ENCODE measurements at regions not wholly inside any gene's neighbourhood (a gene's known extent, or its start where the extent isn't known, plus 50 kb on each side); places are given as distances from the start of the nearest gene placed in this dataset.

DNA sequence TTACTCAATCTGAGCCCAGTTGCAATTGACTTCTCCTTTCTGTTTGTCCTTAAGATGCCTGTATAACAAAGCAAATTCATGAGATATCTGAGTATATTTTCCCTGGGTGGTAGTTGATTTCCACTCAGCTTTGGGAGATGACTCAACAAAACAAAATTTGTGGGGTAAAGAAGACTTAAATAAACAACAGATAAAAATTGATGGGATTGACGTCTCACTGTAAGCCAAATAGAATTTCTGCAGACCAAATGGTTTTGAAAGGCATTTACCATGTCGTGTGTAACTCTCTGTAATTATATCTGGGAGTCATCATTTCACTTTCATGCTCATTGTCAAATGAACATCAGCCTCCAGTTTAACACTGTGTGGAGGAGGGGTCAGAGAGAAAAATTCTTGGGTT lies 255.4 kb upstream of the MYO3A start:
- no peaks in the 10 kb centered on the region for H3K9me3 ChIP-seq
- WGBS, 3 donors = 15 to 34% (median 16%) methylated on average over 2 of the region's 2 CpGs
- no peaks in the 10 kb centered on the region for H3K36me3 ChIP-seq
- TF ChIP-seq, protein P1, sequence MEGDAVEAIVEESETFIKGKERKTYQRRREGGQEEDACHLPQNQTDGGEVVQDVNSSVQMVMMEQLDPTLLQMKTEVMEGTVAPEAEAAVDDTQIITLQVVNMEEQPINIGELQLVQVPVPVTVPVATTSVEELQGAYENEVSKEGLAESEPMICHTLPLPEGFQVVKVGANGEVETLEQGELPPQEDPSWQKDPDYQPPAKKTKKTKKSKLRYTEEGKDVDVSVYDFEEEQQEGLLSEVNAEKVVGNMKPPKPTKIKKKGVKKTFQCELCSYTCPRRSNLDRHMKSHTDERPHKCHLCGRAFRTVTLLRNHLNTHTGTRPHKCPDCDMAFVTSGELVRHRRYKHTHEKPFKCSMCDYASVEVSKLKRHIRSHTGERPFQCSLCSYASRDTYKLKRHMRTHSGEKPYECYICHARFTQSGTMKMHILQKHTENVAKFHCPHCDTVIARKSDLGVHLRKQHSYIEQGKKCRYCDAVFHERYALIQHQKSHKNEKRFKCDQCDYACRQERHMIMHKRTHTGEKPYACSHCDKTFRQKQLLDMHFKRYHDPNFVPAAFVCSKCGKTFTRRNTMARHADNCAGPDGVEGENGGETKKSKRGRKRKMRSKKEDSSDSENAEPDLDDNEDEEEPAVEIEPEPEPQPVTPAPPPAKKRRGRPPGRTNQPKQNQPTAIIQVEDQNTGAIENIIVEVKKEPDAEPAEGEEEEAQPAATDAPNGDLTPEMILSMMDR (IDR thresholded peaks at IDR 0.05) = no peak
- TF ChIP-seq POLR2A (IDR thresholded peaks at IDR 0.05) = no peak
- no peak for TF ChIP-seq EP300 (IDR thresholded peaks at IDR 0.05)
- no peak overlapping the region for H3K27ac ChIP-seq
- no peak for DNase-seq
- no peaks in the 10 kb centered on the region for H3K27me3 ChIP-seq
- peaks cover 2% of the 10 kb centered on the region for H3K4me1 ChIP-seq (ENCODE audit: insufficient read depth)
- intact Hi-C loops (cut with DNase I) = no loop called here
- no peak overlapping the region for H3K4me3 ChIP-seq

DNA sequence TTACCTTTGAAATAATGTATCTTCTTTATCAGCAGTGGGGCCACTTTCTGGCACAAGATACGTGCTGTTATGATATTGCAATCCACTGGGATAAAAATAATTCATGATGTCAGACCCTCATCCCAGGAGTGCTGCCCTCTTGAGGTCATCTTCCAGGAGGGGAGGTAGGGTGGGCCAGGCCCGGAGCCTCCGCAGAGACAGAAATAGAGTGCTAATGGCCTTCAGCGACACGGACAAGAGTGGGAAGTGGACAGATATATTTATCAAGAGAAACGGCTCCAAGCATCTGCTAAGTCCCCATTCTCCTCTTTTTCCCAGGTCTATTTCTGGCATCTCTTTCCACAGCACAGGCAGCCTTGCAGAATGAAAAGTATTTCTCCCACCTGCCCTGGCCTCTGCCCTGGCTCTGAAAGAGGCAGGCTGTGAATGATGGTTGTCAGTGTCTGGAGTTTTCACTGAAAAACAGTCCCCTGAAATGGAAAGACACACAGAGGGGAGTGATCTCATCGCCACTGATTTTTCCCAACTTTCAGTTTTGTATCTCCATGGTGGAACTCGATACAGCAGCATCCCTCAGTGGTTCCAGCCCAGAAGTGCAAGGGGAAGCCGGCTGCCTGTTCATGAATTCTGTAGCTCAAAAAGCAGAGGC lies 251.7 kb upstream of the MYO3A start:
- H3K4me3 ChIP-seq = no peak overlapping the region
- H3K27ac ChIP-seq = no peak overlapping the region
- DNase-seq = no peak
- TF ChIP-seq, protein P1 (IDR thresholded peaks at IDR 0.05) = no peak
- no peak for TF ChIP-seq POLR2A (IDR thresholded peaks at IDR 0.05)
- TF ChIP-seq EP300 (IDR thresholded peaks at IDR 0.05) = no peak
- H3K9me3 ChIP-seq = no peaks in the 10 kb centered on the region
- H3K27me3 ChIP-seq = no peaks in the 10 kb centered on the region
- intact Hi-C loops (cut with DNase I) = no loop called here
- H3K4me1 ChIP-seq (ENCODE audit: insufficient read depth) = peaks cover 2% of the 10 kb centered on the region
- 2 to 16% (median 6%) methylated on average over 9 of the region's 9 CpGs for WGBS, 3 donors
- no peaks in the 10 kb centered on the region for H3K36me3 ChIP-seq

GRCh38 chr10:25683344-25683743 lies 250.7 kb upstream of the MYO3A start:
- intact Hi-C loops (cut with DNase I) = no loop called here
- DNase-seq = no peak

DNA sequence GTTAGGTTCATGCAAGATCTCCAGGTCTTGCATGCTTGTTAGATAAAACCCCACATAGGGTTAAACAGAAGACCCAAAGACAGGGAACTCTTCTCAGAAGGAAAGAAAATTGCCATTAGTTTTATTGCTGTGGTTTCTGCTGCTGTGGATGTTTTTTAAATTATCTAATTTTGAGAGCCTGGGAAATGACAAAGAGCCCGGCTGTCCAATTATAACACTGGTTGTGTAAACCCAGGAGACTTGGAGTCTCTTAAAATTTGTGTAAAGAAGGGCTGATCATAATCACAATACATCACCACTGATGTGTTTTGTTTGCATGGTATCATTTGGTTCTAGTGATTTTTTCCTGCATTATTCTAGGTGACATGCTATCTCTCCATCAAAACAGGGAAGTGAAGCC lies 246.5 kb upstream of the MYO3A start:
- Histone ChIP-seq H3K27ac (no peak overlapping the region), H3K4me3 (no peak overlapping the region), H3K4me1 (ENCODE audit: insufficient read depth) (no peaks in the 10 kb centered on the region), H3K36me3 (no peaks in the 10 kb centered on the region), H3K27me3 (no peaks in the 10 kb centered on the region), H3K9me3 (no peaks in the 10 kb centered on the region)
- 38 to 50% (median 42%) methylated on average over 1 of the region's 1 CpG for WGBS, 3 donors
- intact Hi-C loops (cut with DNase I) = no loop called here
- DNase-seq = no peak
- no peak for TF ChIP-seq POLR2A (IDR thresholded peaks at IDR 0.05)
- TF ChIP-seq, protein P1 (IDR thresholded peaks at IDR 0.05) = no peak
- TF ChIP-seq EP300 (IDR thresholded peaks at IDR 0.05) = no peak

More at GRCh38 chr10:25683344-25683743, 250.7 kb upstream of the MYO3A start:
- Histone ChIP-seq H3K9me3 (no peaks in the 10 kb centered on the region), H3K27ac (no peak overlapping the region), H3K4me1 (ENCODE audit: insufficient read depth) (peaks cover 2% of the 10 kb centered on the region), H3K36me3 (no peaks in the 10 kb centered on the region), H3K27me3 (no peaks in the 10 kb centered on the region), H3K4me3 (no peak overlapping the region)
- TF ChIP-seq, protein P1 (IDR thresholded peaks at IDR 0.05) = no peak
- TF ChIP-seq POLR2A (IDR thresholded peaks at IDR 0.05) = no peak
- WGBS, 3 donors = 63 to 71% (median 68%) methylated on average over 4 of the region's 4 CpGs
